H9 (cell line): ENCODE measurements at regions not wholly inside any gene's neighbourhood (a gene's known extent, or its start where the extent isn't known, plus 50 kb on each side); places are given as distances from the start of the nearest gene placed in this dataset.

Source experiments
- DNase-seq: peaks from one replicate; pipeline ENCODE4 v3.0.0-alpha.2; 2017
- H2AFZ ChIP-seq: one replicate; pipeline ENCODE4 v1.6.1; 2013; ENCODE audit warnings: mild to moderate bottlenecking, low read length, control low read depth, moderate library complexity
- H2AK5ac ChIP-seq: 2 replicates; pipeline ENCODE4 v1.6.1; 2013; ENCODE audit warnings: low read length, control low read depth, mixed read lengths; ENCODE audit not compliant: insufficient read length
- H2BK120ac ChIP-seq: one replicate; pipeline ENCODE4 v1.6.1; 2013; ENCODE audit warnings: low read depth, mild to moderate bottlenecking, low read length, control low read depth, inconsistent platforms; ENCODE audit not compliant: poor library complexity, severe bottlenecking
- H2BK12ac ChIP-seq: 2 replicates; pipeline ENCODE4 v1.6.1; 2013; ENCODE audit warnings: low read length, control low read depth, mixed read lengths, low read depth; ENCODE audit not compliant: insufficient read length
- H2BK15ac ChIP-seq: 2 replicates; pipeline ENCODE4 v1.6.1; 2013; ENCODE audit warnings: low read depth, low read length, control low read depth
- H2BK20ac ChIP-seq: one replicate; pipeline ENCODE4 v1.6.1; 2013; ENCODE audit warnings: low read depth, mild to moderate bottlenecking, low read length, control low read depth, inconsistent platforms; ENCODE audit not compliant: poor library complexity, severe bottlenecking
- H2BK5ac ChIP-seq: 2 replicates; pipeline ENCODE4 v1.6.1; 2013; ENCODE audit warnings: low read length, control low read depth, mixed read lengths; ENCODE audit not compliant: insufficient read length
- H3K14ac ChIP-seq: 2 replicates; pipeline ENCODE4 v1.6.1; 2013; ENCODE audit warnings: low read length, control low read depth; ENCODE audit not compliant: insufficient read depth
- H3K18ac ChIP-seq: 2 replicates; pipeline ENCODE4 v1.6.1; 2013; ENCODE audit warnings: low read depth, mild to moderate bottlenecking, mixed read lengths, low read length, control low read depth; ENCODE audit not compliant: insufficient read length
- H3K23ac ChIP-seq: 2 replicates; pipeline ENCODE4 v1.6.1; 2013; ENCODE audit warnings: low read length, control low read depth, mixed read lengths, low read depth; ENCODE audit not compliant: insufficient read length
- H3K23me2 ChIP-seq: 2 replicates; pipeline ENCODE4 v1.6.1; 2013; ENCODE audit warnings: low read depth, mild to moderate bottlenecking, mixed read lengths, low read length, control low read depth; ENCODE audit not compliant: insufficient read length, poor library complexity, severe bottlenecking
- H3K27ac ChIP-seq: 2 replicates; pipeline ENCODE4 v1.5.1; 2013; ENCODE audit warnings: low read length, control low read depth, mixed read lengths, low read depth; ENCODE audit not compliant: insufficient read length
- H3K27me3 ChIP-seq: 2 replicates; pipeline ENCODE4 v1.6.1; 2013; ENCODE audit warnings: low read length, control low read depth, inconsistent platforms; ENCODE audit not compliant: insufficient read depth
- H3K4ac ChIP-seq: 2 replicates; pipeline ENCODE4 v1.6.1; 2013; ENCODE audit warnings: low read depth, mild to moderate bottlenecking, control low read depth, inconsistent platforms, low read length, moderate library complexity
- H3K4me1 ChIP-seq: 2 replicates; pipeline ENCODE4 v1.6.1; 2013; ENCODE audit warnings: low read length, control low read depth, inconsistent platforms; ENCODE audit not compliant: insufficient read depth
- H3K4me2 ChIP-seq: 2 replicates; pipeline ENCODE4 v1.6.1; 2013; ENCODE audit warnings: low read length, control low read depth, mixed read lengths; ENCODE audit not compliant: insufficient read length, insufficient read depth
- H3K56ac ChIP-seq: 2 replicates; pipeline ENCODE4 v1.6.1; 2013; ENCODE audit warnings: low read depth, mild to moderate bottlenecking, mixed read lengths, low read length, control low read depth; ENCODE audit not compliant: insufficient read length
- H3K79me1 ChIP-seq: 2 replicates; pipeline ENCODE4 v1.6.1; 2013; ENCODE audit warnings: low read depth, mild to moderate bottlenecking, moderate library complexity, low read length, control low read depth, inconsistent platforms; ENCODE audit not compliant: insufficient read depth, poor library complexity, severe bottlenecking
- H3K79me2 ChIP-seq: 2 replicates; pipeline ENCODE4 v1.6.1; 2013; ENCODE audit warnings: low read length, control low read depth, inconsistent platforms; ENCODE audit not compliant: insufficient read depth
- H3K9ac ChIP-seq: 2 replicates; pipeline ENCODE4 v1.6.1; 2013; ENCODE audit warnings: low read length, control low read depth, mixed read lengths; ENCODE audit not compliant: insufficient read length; ENCODE audit errors: extremely low read depth
- H3K9me3 ChIP-seq: one replicate; pipeline ENCODE4 v1.6.1; 2013; ENCODE audit warnings: low read depth, low read length, inconsistent platforms; ENCODE audit not compliant: control insufficient read depth
- H3T11ph ChIP-seq: one replicate; pipeline ENCODE4 v1.6.1; 2013; ENCODE audit warnings: mild to moderate bottlenecking, low read length, control low read depth, inconsistent platforms
- H4K20me1 ChIP-seq: one replicate; pipeline ENCODE4 v1.6.1; 2013; ENCODE audit not compliant: control insufficient read depth, insufficient read length, insufficient read depth
- H4K5ac ChIP-seq: 2 replicates; pipeline ENCODE4 v1.6.1; 2013; ENCODE audit warnings: low read depth, mild to moderate bottlenecking, mixed read lengths, low read length, control low read depth; ENCODE audit not compliant: insufficient read length
- H4K8ac ChIP-seq: replicated peaks from 2 replicates; pipeline ENCODE4 v1.6.1; 2013; ENCODE audit warnings: low read length, control low read depth, mixed read lengths, low read depth; ENCODE audit not compliant: insufficient read length
- H4K91ac ChIP-seq: 2 replicates; pipeline ENCODE4 v1.6.1; 2013; ENCODE audit warnings: low read depth, mild to moderate bottlenecking, moderate library complexity, mixed read lengths, low read length, control low read depth; ENCODE audit not compliant: insufficient read length
- H3K27ac Mint-ChIP-seq, 3 experiments: 2 replicates in 2 of 3; 3 replicates in 1 of 3; pipeline ENCODE4 v1.8.0; 2020 to 2021; ENCODE audit warnings: mixed read lengths in 3 of 3, mild to moderate bottlenecking in 1 of 3, moderate library complexity in 1 of 3
- H3K27me3 Mint-ChIP-seq: 2 replicates; pipeline ENCODE4 v1.8.0; 2021; ENCODE audit warnings: low read depth, mild to moderate bottlenecking, moderate library complexity, mixed read lengths
- H3K36me3 Mint-ChIP-seq, 3 experiments: 2 replicates in 2 of 3; 3 replicates in 1 of 3; pipeline ENCODE4 v1.8.0; 2020 to 2021; ENCODE audit warnings: low read depth in 3 of 3, mixed read lengths in 3 of 3; ENCODE audit not compliant: insufficient read depth in 1 of 3
- H3K4me1 Mint-ChIP-seq, 2 experiments: 2 replicates each; pipeline ENCODE4 v1.8.0; 2020; ENCODE audit warnings: mixed read lengths in 2 of 2
- H3K4me3 Mint-ChIP-seq, 2 experiments: 2 replicates in 1 of 2; 3 replicates in 1 of 2; pipeline ENCODE4 v1.8.0; 2020 to 2021; ENCODE audit warnings: mild to moderate bottlenecking in 2 of 2, mixed read lengths in 2 of 2, moderate library complexity in 1 of 2
- H3K9me3 Mint-ChIP-seq, 2 experiments: 2 replicates in 1 of 2; 3 replicates in 1 of 2; pipeline ENCODE4 v1.8.0; 2020; ENCODE audit warnings: mild to moderate bottlenecking in 2 of 2, mixed read lengths in 2 of 2, moderate library complexity in 1 of 2
- WGBS: extraction: QIAGEN DNeasy Blood & Tissue Kit; methylation state at CpG from one replicate; pipeline ENCODE4 v1.1.7; 2013; ENCODE audit warnings: missing lambda C conversion rate, low lambda C conversion rate, mixed read lengths; ENCODE audit not compliant: insufficient read length; ENCODE audit errors: extremely low coverage; 5-methylcytosine and 5-hydroxymethylcytosine counted together
- TF ChIP-seq, protein P1 (sequence below): fragments of 200-600 bp; sonication (generic); conservative IDR thresholded peaks from 3 replicates; pipeline ENCODE4 v1.8.0; 2021; ENCODE audit warnings: antibody characterized with exemption, mild to moderate bottlenecking

GRCh38 chr2:217275091-217275490, 415.2 kb upstream of the TNP1 start:
- peaks cover 0 to 5% of the 10 kb centered on the region in 2 experiments; a peak in 2 of 5 replicates for H3K9me3 Mint-ChIP-seq
- H3K79me2 ChIP-seq, result no peaks in the 10 kb centered on the region
- H3K56ac ChIP-seq, result no peak overlapping the region
- no peaks in the 10 kb centered on the region for H4K20me1 ChIP-seq
- no peaks in the 10 kb centered on the region for H3K36me3 Mint-ChIP-seq
- H2BK15ac ChIP-seq, result no peak overlapping the region
- H3K14ac ChIP-seq, result no peak overlapping the region
- H3K23ac ChIP-seq, result no peak overlapping the region
- H3K4me1 ChIP-seq, result no peaks in the 10 kb centered on the region
- no peak overlapping the region for H2AK5ac ChIP-seq
- H3K9me3 ChIP-seq, result no peaks in the 10 kb centered on the region
- H3K4me2 ChIP-seq, result no peak overlapping the region
- peaks cover 64% of the 10 kb centered on the region for H3K27me3 ChIP-seq
- H4K5ac ChIP-seq, result no peak overlapping the region
- H3K27me3 Mint-ChIP-seq, result peaks cover 100% of the 10 kb centered on the region
- H3T11ph ChIP-seq, result no peak overlapping the region
- no peak overlapping the region for H3K9ac ChIP-seq
- H4K91ac ChIP-seq, result no peak overlapping the region
- no peak for DNase-seq
- no peak overlapping the region for H2AFZ ChIP-seq
- no peak overlapping the region for H2BK5ac ChIP-seq
- H2BK12ac ChIP-seq, result no peak overlapping the region
- H4K8ac ChIP-seq, result no peak overlapping the region
- WGBS, result no CpG with 5 or more reads among the region's 5 CpGs
- H3K27ac ChIP-seq, result no peak overlapping the region
- H3K23me2 ChIP-seq, result no peaks in the 10 kb centered on the region
- no peaks in the 10 kb centered on the region for H3K79me1 ChIP-seq
- TF ChIP-seq, protein P1, sequence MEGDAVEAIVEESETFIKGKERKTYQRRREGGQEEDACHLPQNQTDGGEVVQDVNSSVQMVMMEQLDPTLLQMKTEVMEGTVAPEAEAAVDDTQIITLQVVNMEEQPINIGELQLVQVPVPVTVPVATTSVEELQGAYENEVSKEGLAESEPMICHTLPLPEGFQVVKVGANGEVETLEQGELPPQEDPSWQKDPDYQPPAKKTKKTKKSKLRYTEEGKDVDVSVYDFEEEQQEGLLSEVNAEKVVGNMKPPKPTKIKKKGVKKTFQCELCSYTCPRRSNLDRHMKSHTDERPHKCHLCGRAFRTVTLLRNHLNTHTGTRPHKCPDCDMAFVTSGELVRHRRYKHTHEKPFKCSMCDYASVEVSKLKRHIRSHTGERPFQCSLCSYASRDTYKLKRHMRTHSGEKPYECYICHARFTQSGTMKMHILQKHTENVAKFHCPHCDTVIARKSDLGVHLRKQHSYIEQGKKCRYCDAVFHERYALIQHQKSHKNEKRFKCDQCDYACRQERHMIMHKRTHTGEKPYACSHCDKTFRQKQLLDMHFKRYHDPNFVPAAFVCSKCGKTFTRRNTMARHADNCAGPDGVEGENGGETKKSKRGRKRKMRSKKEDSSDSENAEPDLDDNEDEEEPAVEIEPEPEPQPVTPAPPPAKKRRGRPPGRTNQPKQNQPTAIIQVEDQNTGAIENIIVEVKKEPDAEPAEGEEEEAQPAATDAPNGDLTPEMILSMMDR, result no peak
- H3K18ac ChIP-seq, result no peak overlapping the region
- no peak overlapping the region for H3K27ac Mint-ChIP-seq
- no peak overlapping the region for H2BK20ac ChIP-seq
- peaks cover 6 to 7% of the 10 kb centered on the region in 2 experiments for H3K4me1 Mint-ChIP-seq
- H2BK120ac ChIP-seq, result no peak overlapping the region
- no peak overlapping the region for H3K4me3 Mint-ChIP-seq
- H3K4ac ChIP-seq, result no peak overlapping the region
